ENCODE measurements at regions not wholly inside any gene's neighbourhood (a gene's known extent, or its start where the extent isn't known, plus 50 kb on each side); places are given as distances from the start of the nearest gene placed in this dataset.

DNA sequence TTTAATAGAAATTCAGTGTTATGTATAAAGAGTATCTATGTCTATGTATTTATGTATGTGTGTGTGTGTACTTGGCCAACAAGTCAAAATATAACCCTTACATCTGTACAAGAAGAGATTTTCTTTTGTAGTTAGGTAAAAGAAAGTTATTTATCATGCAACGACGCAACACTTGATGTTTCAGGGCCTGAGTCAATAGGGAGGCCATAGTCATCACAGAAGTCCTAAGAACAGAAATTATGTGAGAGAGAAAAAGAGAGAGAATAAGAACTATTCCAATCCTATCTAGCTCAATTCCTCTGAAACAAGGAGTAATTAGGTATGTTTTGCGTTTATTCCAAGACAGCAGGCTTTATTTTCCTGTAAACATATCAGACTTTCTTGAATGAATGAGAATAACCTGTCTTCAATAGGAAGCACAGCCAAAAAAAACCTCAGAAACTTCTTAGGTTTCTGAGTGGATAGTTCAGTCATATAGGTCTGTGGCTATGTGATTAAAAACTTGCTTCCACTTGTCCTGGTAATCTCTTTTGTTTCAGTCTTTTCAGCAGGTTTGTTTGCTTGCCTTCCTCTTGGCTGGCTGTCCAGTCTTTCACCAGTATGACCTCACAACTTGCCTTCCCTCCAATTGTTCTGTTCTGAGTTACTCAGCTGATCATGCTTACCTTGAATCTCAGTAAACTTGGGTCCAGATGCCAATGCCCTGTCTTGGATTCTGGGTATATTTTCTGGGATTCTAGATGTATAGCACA is 382.4 kb upstream of the GBE1 start:
- no peak for DNase-seq (ENCODE audit: low read depth)
- POLR2A ChIA-PET, result no interaction called here
- no peak overlapping the region for H3K4me3 ChIP-seq (ENCODE audit: low read depth, low read length)
- CTCF ChIA-PET, result interaction anchor here (2.4 kb wide), 1 partner anchor 10 kb away, joined by 6 read pairs; no protein-coding TSS in a partner anchor
- no peaks in the 10 kb centered on the region for H3K27me3 ChIP-seq (ENCODE audit: control insufficient read depth, insufficient read depth, low read length)
- no peaks in the 10 kb centered on the region for H3K36me3 ChIP-seq (ENCODE audit: control insufficient read depth, insufficient read depth, low read length)
- TF ChIP-seq, protein P1, sequence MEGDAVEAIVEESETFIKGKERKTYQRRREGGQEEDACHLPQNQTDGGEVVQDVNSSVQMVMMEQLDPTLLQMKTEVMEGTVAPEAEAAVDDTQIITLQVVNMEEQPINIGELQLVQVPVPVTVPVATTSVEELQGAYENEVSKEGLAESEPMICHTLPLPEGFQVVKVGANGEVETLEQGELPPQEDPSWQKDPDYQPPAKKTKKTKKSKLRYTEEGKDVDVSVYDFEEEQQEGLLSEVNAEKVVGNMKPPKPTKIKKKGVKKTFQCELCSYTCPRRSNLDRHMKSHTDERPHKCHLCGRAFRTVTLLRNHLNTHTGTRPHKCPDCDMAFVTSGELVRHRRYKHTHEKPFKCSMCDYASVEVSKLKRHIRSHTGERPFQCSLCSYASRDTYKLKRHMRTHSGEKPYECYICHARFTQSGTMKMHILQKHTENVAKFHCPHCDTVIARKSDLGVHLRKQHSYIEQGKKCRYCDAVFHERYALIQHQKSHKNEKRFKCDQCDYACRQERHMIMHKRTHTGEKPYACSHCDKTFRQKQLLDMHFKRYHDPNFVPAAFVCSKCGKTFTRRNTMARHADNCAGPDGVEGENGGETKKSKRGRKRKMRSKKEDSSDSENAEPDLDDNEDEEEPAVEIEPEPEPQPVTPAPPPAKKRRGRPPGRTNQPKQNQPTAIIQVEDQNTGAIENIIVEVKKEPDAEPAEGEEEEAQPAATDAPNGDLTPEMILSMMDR (IDR thresholded peaks at IDR 0.05; ENCODE audit: insufficient read depth, low read depth, low read length), result no peak

DNA sequence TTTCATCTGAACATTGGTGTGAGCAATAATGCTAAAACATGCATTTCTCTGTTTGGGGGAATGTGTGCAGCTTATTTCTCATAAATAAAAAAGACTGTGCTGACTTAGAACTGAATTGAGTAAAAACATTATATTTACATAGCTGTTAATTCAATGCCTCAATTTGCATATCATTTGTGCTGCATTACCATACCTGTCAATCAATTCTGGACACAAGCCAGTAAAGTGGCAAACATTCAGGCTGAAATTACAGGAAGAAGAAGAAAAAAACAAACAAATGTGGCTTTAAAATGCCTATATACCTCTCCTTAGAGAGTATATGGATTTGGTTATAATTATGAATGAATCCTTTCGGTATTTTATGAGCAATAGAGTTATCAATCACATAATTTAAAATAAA is 380.1 kb upstream of the GBE1 start:
- ChIA-PET CTCF (interaction anchor here (2.4 kb wide), 1 partner anchor 8 kb away, joined by 6 read pairs; no protein-coding TSS in a partner anchor), POLR2A (no interaction called here)
- Histone ChIP-seq H3K36me3 (ENCODE audit: control insufficient read depth, insufficient read depth, low read length) (no peaks in the 10 kb centered on the region), H3K27me3 (ENCODE audit: control insufficient read depth, insufficient read depth, low read length) (no peaks in the 10 kb centered on the region), H3K4me3 (ENCODE audit: low read depth, low read length) (no peak overlapping the region)
- no peak for DNase-seq (ENCODE audit: low read depth)
- TF ChIP-seq, protein P1 (IDR thresholded peaks at IDR 0.05; ENCODE audit: insufficient read depth, low read depth, low read length), result no peak

DNA sequence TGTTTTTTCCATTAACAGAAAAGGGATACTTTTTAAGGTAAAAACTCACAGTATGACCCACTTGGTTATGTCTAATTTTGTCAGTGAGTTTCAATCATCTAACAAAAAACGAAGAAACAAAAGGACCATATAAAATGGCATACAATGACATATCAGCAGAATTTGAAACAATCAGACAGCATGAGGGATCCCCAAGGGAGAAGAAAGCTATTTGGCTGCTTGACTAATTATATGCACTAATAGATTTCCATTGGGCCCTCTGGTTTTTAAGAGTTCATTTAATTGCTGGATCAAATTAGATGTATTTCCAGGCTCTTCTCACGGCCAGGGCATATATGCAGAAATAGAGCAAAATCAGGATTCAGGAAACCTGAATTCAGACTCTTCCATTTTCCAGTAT is 376.4 kb upstream of the GBE1 start:
- CTCF ChIA-PET, result no interaction called here
- POLR2A ChIA-PET, result no interaction called here
- DNase-seq (ENCODE audit: low read depth), result no peak
- H3K4me3 ChIP-seq (ENCODE audit: low read depth, low read length), result no peak overlapping the region
- no peaks in the 10 kb centered on the region for H3K36me3 ChIP-seq (ENCODE audit: control insufficient read depth, insufficient read depth, low read length)
- H3K27me3 ChIP-seq (ENCODE audit: control insufficient read depth, insufficient read depth, low read length), result no peaks in the 10 kb centered on the region
- TF ChIP-seq, protein P1 (IDR thresholded peaks at IDR 0.05; ENCODE audit: insufficient read depth, low read depth, low read length), result no peak

DNA sequence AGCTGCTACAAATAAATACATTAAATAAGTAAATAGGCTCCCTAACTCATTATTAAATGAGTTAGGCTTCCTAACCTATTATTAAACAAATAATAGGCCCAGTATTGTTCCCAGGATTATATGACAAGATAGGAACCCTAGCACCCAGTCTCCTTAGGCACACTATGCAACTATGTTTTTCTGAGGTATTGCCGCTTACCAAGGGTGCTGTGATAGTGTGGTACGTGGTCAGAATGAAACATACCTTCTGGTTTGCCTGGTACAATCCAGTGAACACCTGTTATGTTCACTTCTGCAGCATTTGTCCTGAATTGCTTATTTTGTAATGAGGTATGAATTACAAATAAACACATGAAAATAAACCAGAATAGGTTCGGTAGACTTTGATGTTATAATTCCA is 375.6 kb upstream of the GBE1 start:
- POLR2A ChIA-PET, result no interaction called here
- no peaks in the 10 kb centered on the region for H3K36me3 ChIP-seq (ENCODE audit: control insufficient read depth, insufficient read depth, low read length)
- no peak overlapping the region for H3K4me3 ChIP-seq (ENCODE audit: low read depth, low read length)
- CTCF ChIA-PET, result no interaction called here
- TF ChIP-seq, protein P1 (IDR thresholded peaks at IDR 0.05; ENCODE audit: insufficient read depth, low read depth, low read length), result no peak
- no peak for DNase-seq (ENCODE audit: low read depth)
- no peaks in the 10 kb centered on the region for H3K27me3 ChIP-seq (ENCODE audit: control insufficient read depth, insufficient read depth, low read length)

DNA sequence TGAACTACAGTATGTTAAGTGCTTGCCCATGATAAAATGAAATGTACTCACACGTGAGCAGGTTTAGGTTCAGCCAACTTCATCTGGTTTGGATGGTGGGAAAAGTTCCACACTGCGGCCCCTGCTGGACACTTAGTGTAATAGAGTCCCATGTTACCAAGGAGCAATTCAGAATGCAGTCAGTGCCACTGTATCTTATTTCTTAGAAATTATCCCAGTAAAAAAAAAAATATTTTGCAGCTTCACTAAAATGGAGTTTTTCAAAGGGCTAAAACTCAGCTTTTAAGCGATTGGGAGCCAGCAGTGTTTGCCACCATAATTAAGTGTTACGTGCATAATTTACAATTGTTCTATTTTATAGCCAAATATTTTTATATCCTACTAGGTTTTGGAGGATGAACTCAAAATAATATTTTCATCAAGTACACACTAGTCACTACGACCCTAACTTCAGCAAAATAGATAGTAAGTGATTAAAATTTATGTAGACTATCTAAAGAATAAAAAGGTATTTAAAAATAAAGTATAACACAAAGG is 371.7 kb upstream of the GBE1 start:
- Histone ChIP-seq H3K36me3 (ENCODE audit: control insufficient read depth, insufficient read depth, low read length) (no peaks in the 10 kb centered on the region), H3K4me3 (ENCODE audit: low read depth, low read length) (no peak overlapping the region), H3K27me3 (ENCODE audit: control insufficient read depth, insufficient read depth, low read length) (no peaks in the 10 kb centered on the region)
- DNase-seq (ENCODE audit: low read depth), result peak; percentile 3
- POLR2A ChIA-PET, result no interaction called here
- TF ChIP-seq, protein P1 (IDR thresholded peaks at IDR 0.05; ENCODE audit: insufficient read depth, low read depth, low read length), result peak; percentile 86
- CTCF ChIA-PET, result interaction anchor here (0.5 to 3.3 kb wide), 19 partner anchors 9 to 713 kb away, joined by 3 to 18 read pairs (median 4); no protein-coding TSS in a partner anchor
